SK-N-SH (cell line): ENCODE measurements at regions not wholly inside any gene's neighbourhood (a gene's known extent, or its start where the extent isn't known, plus 50 kb on each side); places are given as distances from the start of the nearest gene placed in this dataset.

Source experiments
- CTCF ChIA-PET: fragments of 300-600, 350-600 bp; formaldehyde crosslinking; extraction: SDS; loops from one replicate; lab custom pipeline; 2021; lab: Yijun Ruan, JAX
- POLR2A ChIA-PET: fragments of 350-600 bp; sonication (Branson Sonifier 250); formaldehyde crosslinking; extraction: SDS; loops from one replicate; lab custom pipeline; 2020; ENCODE audit warnings: antibody characterized with exemption, inconsistent platforms; lab: Yijun Ruan, JAX
- DNase-seq: peaks from one replicate; pipeline ENCODE4 v3.0.0; 2012
- H2AFZ ChIP-seq: fragments of 200-600 bp; sonication (generic); 2 replicates; pipeline ENCODE4 v1.8.1; 2016; ENCODE audit warnings: antibody characterized with exemption, mild to moderate bottlenecking, low read depth
- H3F3A ChIP-seq: fragments of 200-600 bp; sonication (generic); replicated peaks from 2 replicates; pipeline ENCODE3; 2016; ENCODE audit warnings: antibody characterized with exemption, mild to moderate bottlenecking; ENCODE audit not compliant: insufficient read depth
- H3K27ac ChIP-seq, 2 experiments: fragments of 200-500 bp in 1 of 2; fragments of 200-600 bp in 1 of 2; sonication (Bioruptor generic) in 1 of 2; sonication (generic), shearing (Covaris generic) in 1 of 2; 2 replicates each; pipeline versions ENCODE4 v1.5.1 to v1.6.1; 2014 to 2016; ENCODE audit warnings: low read depth in 2 of 2, inconsistent platforms in 1 of 2, low read length in 1 of 2, mild to moderate bottlenecking in 1 of 2, mixed read lengths in 1 of 2
- H3K27me3 ChIP-seq: fragments of 200-600 bp; sonication (generic), shearing (Covaris generic); 2 replicates; pipeline ENCODE4 v1.6.1; 2016; ENCODE audit warnings: mixed run types; ENCODE audit not compliant: insufficient read depth
- H3K36me3 ChIP-seq, 2 experiments: fragments of 200-500 bp in 1 of 2; fragments of 200-600 bp in 1 of 2; sonication (Bioruptor generic) in 1 of 2; sonication (generic) in 1 of 2; replicated peaks in 1 of 2; 2 replicates each; pipeline versions ENCODE3 to v1.5.1; 2014 to 2016; ENCODE audit warnings: low read length in 1 of 2, mild to moderate bottlenecking in 1 of 2; ENCODE audit not compliant: insufficient read depth in 2 of 2, control insufficient read depth in 1 of 2
- H3K4me1 ChIP-seq, 2 experiments: fragments of 200-500 bp in 1 of 2; fragments of 200-600 bp in 1 of 2; sonication (Bioruptor generic) in 1 of 2; sonication (generic), shearing (Covaris generic) in 1 of 2; 2 replicates each; pipeline versions ENCODE4 v1.5.1 to v1.6.1; 2014 to 2016; ENCODE audit warnings: low read depth in 1 of 2, low read length in 1 of 2, mixed run types in 1 of 2; ENCODE audit not compliant: insufficient read depth in 2 of 2, control insufficient read depth in 1 of 2
- H3K4me2 ChIP-seq: fragments of 200-600 bp; sonication (generic), shearing (Covaris generic); 2 replicates; pipeline ENCODE4 v1.6.1; 2017; ENCODE audit warnings: mixed run types
- H3K4me3 ChIP-seq, 2 experiments: fragments of 200-500 bp in 1 of 2; fragments of 200-600 bp in 1 of 2; sonication (Bioruptor generic) in 1 of 2; sonication (generic), shearing (Covaris generic) in 1 of 2; 2 replicates each; pipeline versions ENCODE4 v1.5.1 to v1.8.1; 2014 to 2016; ENCODE audit warnings: low read depth in 2 of 2, inconsistent platforms in 1 of 2, low read length in 1 of 2, mild to moderate bottlenecking in 1 of 2, mixed read lengths in 1 of 2, moderate library complexity in 1 of 2
- H3K79me2 ChIP-seq: fragments of 200-600 bp; sonication (generic); 2 replicates; pipeline ENCODE4 v1.8.1; 2017; ENCODE audit warnings: mild to moderate bottlenecking; ENCODE audit not compliant: insufficient read depth
- H3K9ac ChIP-seq: fragments of 200-600 bp; sonication (generic); 2 replicates; pipeline ENCODE4 v1.6.1; 2017; ENCODE audit warnings: mixed run types
- H3K9me2 ChIP-seq: fragments of 200-600 bp; sonication (generic); 2 replicates; pipeline ENCODE4 v1.6.1; 2017; ENCODE audit warnings: mixed run types
- H3K9me3 ChIP-seq: fragments of 200-600 bp; sonication (generic); 2 replicates; pipeline ENCODE4 v1.6.1; 2017; ENCODE audit warnings: mixed run types, mild to moderate bottlenecking, moderate library complexity
- H4K20me1 ChIP-seq: fragments of 200-600 bp; sonication (generic); 2 replicates; pipeline ENCODE4 v1.6.1; 2017; ENCODE audit warnings: mild to moderate bottlenecking, mixed run types; ENCODE audit not compliant: insufficient read depth
- EP300 ChIP-seq, 2 experiments: IDR thresholded peaks; 2 replicates each; pipeline versions ENCODE4 v1.4.0 to v1.6.1; 2012; ENCODE audit warnings: borderline replicate concordance in 1 of 2, low read depth in 1 of 2, low read length in 1 of 2
- GATA2 ChIP-seq: sonication (generic); formaldehyde crosslinking; IDR thresholded peaks from 2 replicates; pipeline ENCODE4 v1.5.0; 2020; ENCODE audit warnings: mild to moderate bottlenecking, missing genetic modification reagents
- NFIC ChIP-seq: IDR thresholded peaks from 2 replicates; pipeline ENCODE4 v1.4.0; 2012; ENCODE audit warnings: borderline replicate concordance
- NRF1 ChIP-seq: IDR thresholded peaks from 2 replicates; pipeline ENCODE4 v1.6.1; 2012; ENCODE audit warnings: low read depth, mild to moderate bottlenecking, low read length
- POLR2AphosphoS5 ChIP-seq: IDR thresholded peaks from 2 replicates; pipeline ENCODE4 v1.6.1; 2012; ENCODE audit warnings: low read depth, low read length
- RAD21 ChIP-seq: IDR thresholded peaks from 2 replicates; pipeline ENCODE4 v1.6.1; 2012; ENCODE audit warnings: mild to moderate bottlenecking, low read length
- RFX5 ChIP-seq: IDR thresholded peaks from 2 replicates; pipeline ENCODE4 v1.6.1; 2012; ENCODE audit warnings: mild to moderate bottlenecking, improper control_type of control experiment, low read length
- SMC3 ChIP-seq: IDR thresholded peaks from 2 replicates; pipeline ENCODE4 v1.6.1; 2012; ENCODE audit warnings: low read depth, low read length, improper control_type of control experiment
- TAF1 ChIP-seq: IDR thresholded peaks from 2 replicates; pipeline ENCODE4 v1.6.1; 2012; ENCODE audit warnings: low read depth, mild to moderate bottlenecking, low read length, moderate library complexity, borderline replicate concordance
- TEAD4 ChIP-seq: IDR thresholded peaks from 2 replicates; pipeline ENCODE4 v1.4.0; 2012; ENCODE audit warnings: mild to moderate bottlenecking, borderline replicate concordance; ENCODE audit not compliant: insufficient read depth
- WGBS: methylation state at CpG from one replicate; pipeline ENCODE4 v1.1.6; 2017; ENCODE audit warnings: low lambda C conversion rate; 5-methylcytosine and 5-hydroxymethylcytosine counted together
- TF ChIP-seq, protein P1 (sequence below): fragments of 200-600 bp; sonication (generic); IDR thresholded peaks from 2 replicates; pipeline ENCODE4 v1.6.1; 2017; ENCODE audit warnings: antibody characterized with exemption, mild to moderate bottlenecking, moderate library complexity
- TF ChIP-seq, protein P2 (sequence below): IDR thresholded peaks from 2 replicates; pipeline ENCODE4; 2012
- TF ChIP-seq, protein P3 (sequence below): IDR thresholded peaks from 2 replicates; pipeline ENCODE4 v1.4.0; 2012; ENCODE audit warnings: low read depth, borderline replicate concordance
- TF ChIP-seq, protein P4 (sequence below): fragments of 150-350 bp; IDR thresholded peaks from 2 replicates; pipeline ENCODE4 v1.6.1; 2016; ENCODE audit warnings: mild to moderate bottlenecking, low read depth, low read length

DNA sequence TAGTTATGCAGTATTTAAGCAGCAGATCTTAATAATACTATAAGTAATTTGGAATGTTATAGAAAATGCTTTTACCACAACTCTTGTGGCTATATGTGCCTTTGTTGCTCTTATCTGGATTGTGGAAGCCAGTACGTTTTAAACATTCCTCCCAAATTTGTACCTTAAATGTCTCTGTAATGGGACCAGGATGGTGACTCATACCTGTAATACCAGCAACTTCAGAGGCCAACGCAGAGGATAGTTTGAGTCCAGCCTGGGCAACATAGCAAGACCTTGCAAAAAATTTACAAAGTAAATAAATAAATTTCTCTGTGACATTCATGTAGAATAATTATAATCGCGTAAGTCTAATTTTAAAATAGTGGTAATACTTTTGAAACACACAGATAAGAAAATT, 283.1 kb downstream of the POM121L12 start:
- ChIA-PET POLR2A (no interaction called here), CTCF (no interaction called here)
- no peaks in the 10 kb centered on the region for H3F3A ChIP-seq
- DNase-seq = no peak
- no peak overlapping the region for H3K4me2 ChIP-seq
- no peaks in the 10 kb centered on the region for H4K20me1 ChIP-seq
- no peaks in the 10 kb centered on the region for H3K79me2 ChIP-seq
- WGBS = 57% methylated on average over 4 of the region's 4 CpGs
- H2AFZ ChIP-seq = no peak overlapping the region
- H3K9me2 ChIP-seq = no peaks in the 10 kb centered on the region
- H3K4me3 ChIP-seq = no peak overlapping the region
- TF ChIP-seq NFIC = no peak
- no peak for TF ChIP-seq EP300 (IDR thresholded peaks at IDR 0.05; ENCODE audit: borderline replicate concordance in 1 of 2, low read depth in 1 of 2, low read length in 1 of 2)
- TF ChIP-seq POLR2AphosphoS5 = no peak
- TF ChIP-seq SMC3 = no peak
- TF ChIP-seq GATA2 = no peak
- TF ChIP-seq TAF1 = no peak
- no peak for TF ChIP-seq TEAD4
- H3K27ac ChIP-seq = no peak overlapping the region
- H3K36me3 ChIP-seq = no peaks in the 10 kb centered on the region
- peaks cover 0 to 13% of the 10 kb centered on the region in 2 experiments; a peak in 2 of 4 replicates for H3K4me1 ChIP-seq
- no peak overlapping the region for H3K9ac ChIP-seq
- H3K27me3 ChIP-seq = no peaks in the 10 kb centered on the region
- H3K9me3 ChIP-seq = 0 out of 2 replicates have a peak, but pooled peaks cover 5% of the 10 kb centered on the region

DNA sequence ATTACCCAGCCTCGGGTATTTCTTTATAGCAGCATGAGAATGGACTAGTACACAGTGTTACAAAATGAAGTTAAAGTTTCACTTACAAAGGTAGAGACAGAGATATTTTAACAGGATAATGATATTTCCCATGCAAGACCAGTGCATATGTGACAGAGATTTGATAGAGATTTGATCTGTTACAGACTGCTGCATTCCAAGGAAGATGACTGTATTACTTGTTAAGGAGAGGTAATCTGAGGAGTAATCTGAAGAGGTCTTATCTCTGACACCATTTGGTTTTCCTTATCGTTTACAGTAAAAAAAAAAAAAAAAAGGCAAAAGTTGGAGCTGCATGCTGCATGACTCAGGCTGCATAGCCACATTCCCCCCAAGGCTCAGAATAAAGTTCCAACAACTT, 289.6 kb downstream of the POM121L12 start:
- TF ChIP-seq RFX5 (no peak), SMC3 (no peak), RAD21 (no peak), NRF1 (no peak)
- TF ChIP-seq, protein P1, sequence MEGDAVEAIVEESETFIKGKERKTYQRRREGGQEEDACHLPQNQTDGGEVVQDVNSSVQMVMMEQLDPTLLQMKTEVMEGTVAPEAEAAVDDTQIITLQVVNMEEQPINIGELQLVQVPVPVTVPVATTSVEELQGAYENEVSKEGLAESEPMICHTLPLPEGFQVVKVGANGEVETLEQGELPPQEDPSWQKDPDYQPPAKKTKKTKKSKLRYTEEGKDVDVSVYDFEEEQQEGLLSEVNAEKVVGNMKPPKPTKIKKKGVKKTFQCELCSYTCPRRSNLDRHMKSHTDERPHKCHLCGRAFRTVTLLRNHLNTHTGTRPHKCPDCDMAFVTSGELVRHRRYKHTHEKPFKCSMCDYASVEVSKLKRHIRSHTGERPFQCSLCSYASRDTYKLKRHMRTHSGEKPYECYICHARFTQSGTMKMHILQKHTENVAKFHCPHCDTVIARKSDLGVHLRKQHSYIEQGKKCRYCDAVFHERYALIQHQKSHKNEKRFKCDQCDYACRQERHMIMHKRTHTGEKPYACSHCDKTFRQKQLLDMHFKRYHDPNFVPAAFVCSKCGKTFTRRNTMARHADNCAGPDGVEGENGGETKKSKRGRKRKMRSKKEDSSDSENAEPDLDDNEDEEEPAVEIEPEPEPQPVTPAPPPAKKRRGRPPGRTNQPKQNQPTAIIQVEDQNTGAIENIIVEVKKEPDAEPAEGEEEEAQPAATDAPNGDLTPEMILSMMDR = no peak
- TF ChIP-seq, protein P2, sequence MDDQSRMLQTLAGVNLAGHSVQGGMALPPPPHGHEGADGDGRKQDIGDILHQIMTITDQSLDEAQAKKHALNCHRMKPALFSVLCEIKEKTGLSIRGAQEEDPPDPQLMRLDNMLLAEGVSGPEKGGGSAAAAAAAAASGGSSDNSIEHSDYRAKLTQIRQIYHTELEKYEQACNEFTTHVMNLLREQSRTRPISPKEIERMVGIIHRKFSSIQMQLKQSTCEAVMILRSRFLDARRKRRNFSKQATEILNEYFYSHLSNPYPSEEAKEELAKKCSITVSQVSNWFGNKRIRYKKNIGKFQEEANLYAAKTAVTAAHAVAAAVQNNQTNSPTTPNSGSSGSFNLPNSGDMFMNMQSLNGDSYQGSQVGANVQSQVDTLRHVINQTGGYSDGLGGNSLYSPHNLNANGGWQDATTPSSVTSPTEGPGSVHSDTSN = no peak
- TF ChIP-seq, protein P3, sequence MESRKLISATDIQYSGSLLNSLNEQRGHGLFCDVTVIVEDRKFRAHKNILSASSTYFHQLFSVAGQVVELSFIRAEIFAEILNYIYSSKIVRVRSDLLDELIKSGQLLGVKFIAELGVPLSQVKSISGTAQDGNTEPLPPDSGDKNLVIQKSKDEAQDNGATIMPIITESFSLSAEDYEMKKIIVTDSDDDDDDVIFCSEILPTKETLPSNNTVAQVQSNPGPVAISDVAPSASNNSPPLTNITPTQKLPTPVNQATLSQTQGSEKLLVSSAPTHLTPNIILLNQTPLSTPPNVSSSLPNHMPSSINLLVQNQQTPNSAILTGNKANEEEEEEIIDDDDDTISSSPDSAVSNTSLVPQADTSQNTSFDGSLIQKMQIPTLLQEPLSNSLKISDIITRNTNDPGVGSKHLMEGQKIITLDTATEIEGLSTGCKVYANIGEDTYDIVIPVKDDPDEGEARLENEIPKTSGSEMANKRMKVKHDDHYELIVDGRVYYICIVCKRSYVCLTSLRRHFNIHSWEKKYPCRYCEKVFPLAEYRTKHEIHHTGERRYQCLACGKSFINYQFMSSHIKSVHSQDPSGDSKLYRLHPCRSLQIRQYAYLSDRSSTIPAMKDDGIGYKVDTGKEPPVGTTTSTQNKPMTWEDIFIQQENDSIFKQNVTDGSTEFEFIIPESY = no peak
- TF ChIP-seq, protein P4, sequence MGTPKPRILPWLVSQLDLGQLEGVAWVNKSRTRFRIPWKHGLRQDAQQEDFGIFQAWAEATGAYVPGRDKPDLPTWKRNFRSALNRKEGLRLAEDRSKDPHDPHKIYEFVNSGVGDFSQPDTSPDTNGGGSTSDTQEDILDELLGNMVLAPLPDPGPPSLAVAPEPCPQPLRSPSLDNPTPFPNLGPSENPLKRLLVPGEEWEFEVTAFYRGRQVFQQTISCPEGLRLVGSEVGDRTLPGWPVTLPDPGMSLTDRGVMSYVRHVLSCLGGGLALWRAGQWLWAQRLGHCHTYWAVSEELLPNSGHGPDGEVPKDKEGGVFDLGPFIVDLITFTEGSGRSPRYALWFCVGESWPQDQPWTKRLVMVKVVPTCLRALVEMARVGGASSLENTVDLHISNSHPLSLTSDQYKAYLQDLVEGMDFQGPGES = no peak
- H3K27me3 ChIP-seq = no peaks in the 10 kb centered on the region
- H3K9me3 ChIP-seq = peaks cover 24% of the 10 kb centered on the region; the same call in 1 of the 2 replicates
- DNase-seq = no peak
- no peak overlapping the region for H3K9ac ChIP-seq
- H2AFZ ChIP-seq = no peak overlapping the region
- H3K4me2 ChIP-seq = no peak overlapping the region
- H3K36me3 ChIP-seq = no peaks in the 10 kb centered on the region
- H3K79me2 ChIP-seq = no peaks in the 10 kb centered on the region
- no peak overlapping the region for H3K4me3 ChIP-seq
- CTCF ChIA-PET = interaction anchor here (0.8 kb wide), 1 partner anchor 25 kb away, joined by 4 read pairs; no protein-coding TSS in a partner anchor
- no peaks in the 10 kb centered on the region for H3F3A ChIP-seq
- peaks cover 5% of the 10 kb centered on the region; the same call in 1 of the 2 replicates for H3K9me2 ChIP-seq
- POLR2A ChIA-PET = no interaction called here
- WGBS = 7% methylated on average over 2 of the region's 2 CpGs
- H3K4me1 ChIP-seq = no peaks in the 10 kb centered on the region; a peak in 1 of 4 replicates
- no peaks in the 10 kb centered on the region for H4K20me1 ChIP-seq
- no peak overlapping the region for H3K27ac ChIP-seq
